ENCODE measurements at regions not wholly inside any gene's neighbourhood (a gene's known extent, or its start where the extent isn't known, plus 50 kb on each side); places are given as distances from the start of the nearest gene placed in this dataset.

DNA sequence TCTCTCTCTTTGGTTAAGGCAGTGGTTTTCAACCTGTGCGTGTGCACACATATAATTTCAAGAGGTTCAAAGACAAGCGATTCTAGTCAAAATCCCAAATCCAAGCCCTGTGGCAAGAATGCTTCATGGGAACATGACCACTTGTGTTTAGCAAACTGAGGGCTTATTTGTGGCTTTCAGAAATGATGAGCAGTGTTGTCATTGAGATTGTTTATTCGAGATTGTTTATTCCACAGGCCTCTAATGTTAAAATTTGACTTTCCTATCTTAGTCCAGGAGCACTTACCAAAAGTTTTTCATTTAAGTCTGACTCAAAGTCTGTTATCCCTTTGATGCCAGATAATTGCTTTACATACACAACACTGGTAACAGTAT lies 111.1 kb upstream of the ELL2 start:
- POLR2A ChIA-PET, result no interaction called here
- Mint-ChIP-seq H3K27ac (no peak overlapping the region), H3K9me3 (no peaks in the 10 kb centered on the region), H3K36me3 (no peaks in the 10 kb centered on the region), H3K27me3 (ENCODE audit: low read depth) (peaks cover 4% of the 10 kb centered on the region; the same call in 1 of the 2 replicates), H3K4me1 (peaks cover 13% of the 10 kb centered on the region), H3K4me3 (no peak overlapping the region)
- CTCF ChIA-PET, result interaction anchor here (0.6 kb wide), 1 partner anchor 373 kb away, joined by 3 read pairs; no protein-coding TSS in a partner anchor
- ATAC-seq, result no peak
- DNase-seq (ENCODE audit: low spot score), result no peak
- no peak for TF ChIP-seq TCF7 (CRISPR knock-in tag; IDR thresholded peaks at IDR 0.05; ENCODE audit: low read depth)
- no peak for TF ChIP-seq MAX (CRISPR knock-in tag; IDR thresholded peaks at IDR 0.05)
- TF ChIP-seq ZNF512 (CRISPR knock-in tag; IDR thresholded peaks at IDR 0.05; ENCODE audit: borderline replicate concordance), result no peak
- TF ChIP-seq FOXP4 (CRISPR knock-in tag; IDR thresholded peaks at IDR 0.05), result no peak
- no peak for TF ChIP-seq SMAD4 (CRISPR knock-in tag; IDR thresholded peaks at IDR 0.05)
- TF ChIP-seq JUN (CRISPR knock-in tag; IDR thresholded peaks at IDR 0.05), result no peak
- TF ChIP-seq, protein P1, sequence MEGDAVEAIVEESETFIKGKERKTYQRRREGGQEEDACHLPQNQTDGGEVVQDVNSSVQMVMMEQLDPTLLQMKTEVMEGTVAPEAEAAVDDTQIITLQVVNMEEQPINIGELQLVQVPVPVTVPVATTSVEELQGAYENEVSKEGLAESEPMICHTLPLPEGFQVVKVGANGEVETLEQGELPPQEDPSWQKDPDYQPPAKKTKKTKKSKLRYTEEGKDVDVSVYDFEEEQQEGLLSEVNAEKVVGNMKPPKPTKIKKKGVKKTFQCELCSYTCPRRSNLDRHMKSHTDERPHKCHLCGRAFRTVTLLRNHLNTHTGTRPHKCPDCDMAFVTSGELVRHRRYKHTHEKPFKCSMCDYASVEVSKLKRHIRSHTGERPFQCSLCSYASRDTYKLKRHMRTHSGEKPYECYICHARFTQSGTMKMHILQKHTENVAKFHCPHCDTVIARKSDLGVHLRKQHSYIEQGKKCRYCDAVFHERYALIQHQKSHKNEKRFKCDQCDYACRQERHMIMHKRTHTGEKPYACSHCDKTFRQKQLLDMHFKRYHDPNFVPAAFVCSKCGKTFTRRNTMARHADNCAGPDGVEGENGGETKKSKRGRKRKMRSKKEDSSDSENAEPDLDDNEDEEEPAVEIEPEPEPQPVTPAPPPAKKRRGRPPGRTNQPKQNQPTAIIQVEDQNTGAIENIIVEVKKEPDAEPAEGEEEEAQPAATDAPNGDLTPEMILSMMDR (IDR thresholded peaks at IDR 0.05), result no peak
- TF ChIP-seq, protein P2, sequence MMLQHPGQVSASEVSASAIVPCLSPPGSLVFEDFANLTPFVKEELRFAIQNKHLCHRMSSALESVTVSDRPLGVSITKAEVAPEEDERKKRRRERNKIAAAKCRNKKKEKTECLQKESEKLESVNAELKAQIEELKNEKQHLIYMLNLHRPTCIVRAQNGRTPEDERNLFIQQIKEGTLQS (CRISPR knock-in tag; conservative IDR thresholded peaks at IDR 0.05), result no peak
- no peak for TF ChIP-seq GTF2I (CRISPR knock-in tag; conservative IDR thresholded peaks at IDR 0.05)
- no peak for TF ChIP-seq RELA (CRISPR knock-in tag; IDR thresholded peaks at IDR 0.05; ENCODE audit: borderline replicate concordance)
- TF ChIP-seq, protein P3, sequence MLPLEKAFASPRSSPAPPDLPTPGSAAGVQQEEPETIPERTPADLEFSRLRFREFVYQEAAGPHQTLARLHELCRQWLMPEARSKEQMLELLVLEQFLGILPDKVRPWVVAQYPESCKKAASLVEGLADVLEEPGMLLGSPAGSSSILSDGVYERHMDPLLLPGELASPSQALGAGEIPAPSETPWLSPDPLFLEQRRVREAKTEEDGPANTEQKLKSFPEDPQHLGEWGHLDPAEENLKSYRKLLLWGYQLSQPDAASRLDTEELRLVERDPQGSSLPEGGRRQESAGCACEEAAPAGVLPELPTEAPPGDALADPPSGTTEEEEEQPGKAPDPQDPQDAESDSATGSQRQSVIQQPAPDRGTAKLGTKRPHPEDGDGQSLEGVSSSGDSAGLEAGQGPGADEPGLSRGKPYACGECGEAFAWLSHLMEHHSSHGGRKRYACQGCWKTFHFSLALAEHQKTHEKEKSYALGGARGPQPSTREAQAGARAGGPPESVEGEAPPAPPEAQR (CRISPR knock-in tag; IDR thresholded peaks at IDR 0.05), result no peak

DNA sequence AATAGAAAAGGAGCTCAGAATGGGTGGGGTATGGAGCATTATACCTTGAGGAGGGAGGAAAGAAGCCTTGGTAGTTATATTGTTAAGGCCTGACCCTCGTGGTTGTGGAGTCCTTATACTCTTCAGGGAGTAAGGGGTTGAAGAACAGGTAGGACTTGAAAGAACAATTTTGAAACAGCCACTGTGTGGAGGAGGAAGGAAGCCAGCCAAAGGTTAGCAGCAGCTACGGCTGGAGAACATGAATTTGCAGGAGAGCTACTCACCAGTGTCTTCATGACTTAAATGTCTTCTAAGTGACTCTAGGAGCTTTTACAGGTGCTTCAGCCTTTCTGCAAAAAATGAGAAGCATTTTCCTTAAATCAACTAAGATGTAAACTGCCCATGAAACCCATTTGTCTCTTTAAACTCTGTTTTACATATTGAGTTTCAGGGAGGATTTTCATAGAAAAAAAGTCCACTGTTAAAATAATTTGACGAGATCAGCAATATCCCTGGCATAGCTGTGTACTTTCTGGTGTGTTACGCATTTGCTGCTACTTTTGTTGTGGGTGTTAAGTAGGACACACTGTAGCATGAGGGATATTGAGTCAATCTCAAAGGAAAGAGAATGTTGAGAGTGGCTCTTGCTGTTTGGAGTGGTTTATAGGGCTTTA lies 110.6 kb upstream of the ELL2 start:
- Mint-ChIP-seq H3K4me1 (peaks cover 10% of the 10 kb centered on the region), H3K9me3 (no peaks in the 10 kb centered on the region), H3K36me3 (no peaks in the 10 kb centered on the region), H3K27me3 (ENCODE audit: low read depth) (peaks cover 4% of the 10 kb centered on the region; the same call in 1 of the 2 replicates), H3K4me3 (no peak overlapping the region), H3K27ac (no peak overlapping the region)
- no peak for ATAC-seq
- no peak for DNase-seq (ENCODE audit: low spot score)
- ChIA-PET CTCF (interaction anchor here (0.6 kb wide), 1 partner anchor 373 kb away, joined by 3 read pairs; no protein-coding TSS in a partner anchor), POLR2A (no interaction called here)
- no peak for TF ChIP-seq ZBTB21 (CRISPR knock-in tag; IDR thresholded peaks at IDR 0.05; ENCODE audit: borderline replicate concordance)
- TF ChIP-seq ZNF138 (CRISPR knock-in tag; conservative IDR thresholded peaks at IDR 0.05), result no peak
- no peak for TF ChIP-seq ZNF317 (CRISPR knock-in tag; IDR thresholded peaks at IDR 0.05; ENCODE audit: borderline replicate concordance, low read depth)
- TF ChIP-seq ATF6 (CRISPR knock-in tag; IDR thresholded peaks at IDR 0.05), result no peak
- TF ChIP-seq, protein P4, sequence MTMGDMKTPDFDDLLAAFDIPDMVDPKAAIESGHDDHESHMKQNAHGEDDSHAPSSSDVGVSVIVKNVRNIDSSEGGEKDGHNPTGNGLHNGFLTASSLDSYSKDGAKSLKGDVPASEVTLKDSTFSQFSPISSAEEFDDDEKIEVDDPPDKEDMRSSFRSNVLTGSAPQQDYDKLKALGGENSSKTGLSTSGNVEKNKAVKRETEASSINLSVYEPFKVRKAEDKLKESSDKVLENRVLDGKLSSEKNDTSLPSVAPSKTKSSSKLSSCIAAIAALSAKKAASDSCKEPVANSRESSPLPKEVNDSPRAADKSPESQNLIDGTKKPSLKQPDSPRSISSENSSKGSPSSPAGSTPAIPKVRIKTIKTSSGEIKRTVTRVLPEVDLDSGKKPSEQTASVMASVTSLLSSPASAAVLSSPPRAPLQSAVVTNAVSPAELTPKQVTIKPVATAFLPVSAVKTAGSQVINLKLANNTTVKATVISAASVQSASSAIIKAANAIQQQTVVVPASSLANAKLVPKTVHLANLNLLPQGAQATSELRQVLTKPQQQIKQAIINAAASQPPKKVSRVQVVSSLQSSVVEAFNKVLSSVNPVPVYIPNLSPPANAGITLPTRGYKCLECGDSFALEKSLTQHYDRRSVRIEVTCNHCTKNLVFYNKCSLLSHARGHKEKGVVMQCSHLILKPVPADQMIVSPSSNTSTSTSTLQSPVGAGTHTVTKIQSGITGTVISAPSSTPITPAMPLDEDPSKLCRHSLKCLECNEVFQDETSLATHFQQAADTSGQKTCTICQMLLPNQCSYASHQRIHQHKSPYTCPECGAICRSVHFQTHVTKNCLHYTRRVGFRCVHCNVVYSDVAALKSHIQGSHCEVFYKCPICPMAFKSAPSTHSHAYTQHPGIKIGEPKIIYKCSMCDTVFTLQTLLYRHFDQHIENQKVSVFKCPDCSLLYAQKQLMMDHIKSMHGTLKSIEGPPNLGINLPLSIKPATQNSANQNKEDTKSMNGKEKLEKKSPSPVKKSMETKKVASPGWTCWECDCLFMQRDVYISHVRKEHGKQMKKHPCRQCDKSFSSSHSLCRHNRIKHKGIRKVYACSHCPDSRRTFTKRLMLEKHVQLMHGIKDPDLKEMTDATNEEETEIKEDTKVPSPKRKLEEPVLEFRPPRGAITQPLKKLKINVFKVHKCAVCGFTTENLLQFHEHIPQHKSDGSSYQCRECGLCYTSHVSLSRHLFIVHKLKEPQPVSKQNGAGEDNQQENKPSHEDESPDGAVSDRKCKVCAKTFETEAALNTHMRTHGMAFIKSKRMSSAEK (CRISPR knock-in tag; IDR thresholded peaks at IDR 0.05; ENCODE audit: borderline replicate concordance), result no peak
- TF ChIP-seq ATF2 (CRISPR knock-in tag; IDR thresholded peaks at IDR 0.05; ENCODE audit: borderline replicate concordance, low read depth), result no peak
- no peak for TF ChIP-seq SOX15 (CRISPR knock-in tag; IDR thresholded peaks at IDR 0.05)
